ENCODE measurements at regions not wholly inside any gene's neighbourhood (a gene's known extent, or its start where the extent isn't known, plus 50 kb on each side); places are given as distances from the start of the nearest gene placed in this dataset.
"Not testable (repeated sequence)": the region's sequence is repeated elsewhere in the genome, so short reads cannot be mapped to it uniquely, and the experiment has no call there.

DNA sequence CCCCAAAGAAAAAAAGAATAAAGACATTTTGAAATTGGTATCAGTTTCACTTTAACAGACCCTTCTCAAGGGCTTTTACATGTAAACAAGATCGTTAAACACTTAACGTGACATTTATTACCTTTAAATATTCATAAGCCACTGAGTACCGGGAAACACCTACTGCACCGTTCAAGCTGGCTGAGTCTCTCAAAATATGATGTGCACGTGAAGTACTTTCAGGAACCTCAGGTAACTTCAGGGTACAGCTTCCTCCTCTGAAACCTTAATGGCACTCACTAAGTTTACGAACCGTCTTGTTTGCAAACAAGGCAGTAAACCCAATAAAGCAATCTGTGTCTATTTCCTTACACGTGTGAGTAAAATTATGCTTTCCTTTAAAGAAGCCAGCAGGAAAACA, 105.5 kb upstream of the TENM4 start:
- no peak for DNase-seq (ENCODE audit: low read depth)

DNA sequence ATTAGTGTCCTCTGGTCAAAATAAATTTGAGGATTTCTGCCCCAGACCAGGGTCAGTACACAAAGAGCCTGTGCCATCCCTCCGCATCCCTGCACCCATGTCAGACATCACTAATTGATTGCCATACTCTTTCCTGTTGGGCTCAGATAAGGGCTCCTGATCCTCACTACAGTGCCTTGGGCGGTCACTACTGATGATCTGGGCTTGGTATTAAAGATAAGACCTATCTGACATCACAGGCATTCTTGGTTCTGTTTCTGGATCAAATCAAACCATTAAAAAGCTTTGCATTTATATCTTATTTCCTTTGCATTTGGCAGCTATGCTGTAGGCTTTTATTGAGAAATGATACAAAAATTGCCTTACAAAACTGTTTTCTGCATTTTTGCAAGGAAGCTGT, 103.5 kb upstream of the TENM4 start:
- no peak for DNase-seq (ENCODE audit: low read depth)

DNA sequence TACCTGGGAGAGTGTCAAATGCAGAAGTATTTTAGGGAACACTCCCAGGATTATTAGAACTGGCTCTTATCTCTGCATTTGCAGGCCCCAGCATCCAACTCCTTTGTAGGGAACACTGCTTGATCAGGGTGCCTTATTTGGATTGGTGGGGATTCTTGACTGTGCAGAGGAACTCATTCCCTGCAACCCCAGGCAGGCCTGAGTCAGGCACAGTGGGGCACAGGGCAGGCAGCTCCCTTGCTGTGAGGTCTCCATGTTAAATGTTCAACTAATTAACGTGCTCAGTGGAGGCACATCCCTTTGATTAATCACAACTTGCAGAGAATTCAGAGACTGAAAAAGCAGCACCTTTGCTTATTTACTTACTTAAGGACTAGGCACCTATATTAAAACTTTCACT, 102.3 kb upstream of the TENM4 start:
- DNase-seq (ENCODE audit: low read depth) = no peak

DNA sequence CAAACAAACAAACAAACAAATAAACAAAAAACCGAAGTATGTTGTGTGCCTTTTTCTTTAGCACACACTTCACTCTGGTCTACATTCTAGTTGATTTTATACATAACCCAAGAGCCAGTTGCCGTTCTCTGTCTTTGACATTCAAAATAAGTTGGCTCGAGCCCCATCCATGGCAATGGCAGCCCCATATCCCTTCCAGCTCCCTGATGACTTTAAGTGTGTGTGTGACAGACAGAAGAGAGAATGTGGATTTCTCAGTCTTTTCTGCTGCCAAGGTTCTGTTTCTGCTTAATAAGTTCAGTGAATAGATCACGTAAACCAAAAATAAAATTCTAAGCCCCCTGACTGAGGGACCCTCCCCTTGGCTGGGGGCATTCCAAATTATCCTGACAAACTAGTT, 100.6 kb upstream of the TENM4 start:
- no peak for DNase-seq (ENCODE audit: low read depth)

DNA sequence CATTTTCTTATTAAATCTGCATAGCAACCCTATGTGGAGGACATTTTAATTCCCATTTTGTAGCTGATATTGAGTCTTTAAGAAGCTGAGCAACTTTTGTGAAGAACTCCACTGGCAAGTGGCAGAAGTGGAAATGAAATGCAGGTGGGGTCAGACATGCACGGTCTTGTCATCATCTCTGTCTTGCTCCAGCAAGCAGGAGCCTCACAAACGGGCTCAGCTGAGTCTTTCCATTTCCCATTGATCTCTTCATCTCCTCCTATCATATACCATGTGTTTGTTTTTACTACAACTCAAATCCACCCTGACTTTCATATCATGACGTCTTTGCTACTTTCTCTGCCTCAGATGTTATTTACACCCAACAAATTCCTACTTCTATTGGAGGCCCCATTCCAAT, 97.9 kb upstream of the TENM4 start:
- DNase-seq (ENCODE audit: low read depth) = no peak

DNA sequence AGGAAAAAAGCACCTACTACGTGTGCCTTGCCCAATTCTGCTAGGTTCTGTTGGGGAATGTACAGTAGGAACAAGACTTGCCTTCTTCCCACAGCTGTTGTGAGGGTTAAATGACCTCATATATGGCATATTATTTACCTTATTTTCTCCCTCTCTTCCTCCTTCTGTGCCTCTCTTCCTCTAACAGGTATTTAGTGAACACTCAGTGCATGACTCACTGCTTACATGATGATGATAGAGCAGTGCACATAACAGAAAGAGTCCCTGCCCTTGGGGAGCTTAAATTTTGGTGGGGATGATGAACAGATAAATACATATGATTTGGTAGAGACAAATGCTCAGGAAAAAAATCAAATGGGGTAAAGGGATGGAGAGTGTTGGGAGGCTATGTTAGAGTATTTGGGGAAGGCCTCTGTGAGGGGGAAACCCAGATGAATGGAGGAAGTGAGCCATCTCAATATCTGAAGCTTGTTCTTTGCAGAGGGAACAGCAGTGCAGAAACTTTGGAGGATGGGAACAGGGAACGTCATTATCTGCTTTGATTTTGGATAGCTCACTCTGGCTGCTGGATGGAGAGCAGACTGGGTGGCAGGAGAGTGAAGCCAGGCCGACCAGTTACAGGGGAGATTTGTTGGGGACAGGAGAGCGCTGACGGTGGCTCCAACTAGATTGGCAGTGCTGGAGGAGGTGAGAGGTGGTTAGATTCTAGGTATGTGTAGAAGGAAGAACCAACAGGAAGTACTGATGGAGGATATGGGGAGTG, 95.5 kb upstream of the TENM4 start:
- no peak for DNase-seq (ENCODE audit: low read depth)

DNA sequence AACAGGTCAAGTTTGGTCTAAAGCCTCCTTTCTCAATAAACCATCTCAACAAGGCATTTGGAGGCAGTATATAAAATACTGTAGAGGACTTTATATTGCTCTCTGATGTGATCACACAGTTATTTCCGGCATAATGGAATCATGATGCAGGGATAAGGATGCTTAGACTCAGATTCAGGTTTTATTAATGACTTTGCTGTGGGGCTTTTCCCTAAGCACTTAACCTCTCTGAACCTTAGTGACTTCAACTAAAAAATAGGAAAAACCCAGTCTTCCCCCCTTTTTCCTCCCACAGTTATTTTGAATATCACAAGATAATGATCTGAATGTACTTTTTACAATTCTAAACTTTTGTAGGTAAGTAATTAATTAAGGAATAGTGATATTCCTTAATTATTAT, 94.8 kb upstream of the TENM4 start:
- DNase-seq (ENCODE audit: low read depth) = no peak

DNA sequence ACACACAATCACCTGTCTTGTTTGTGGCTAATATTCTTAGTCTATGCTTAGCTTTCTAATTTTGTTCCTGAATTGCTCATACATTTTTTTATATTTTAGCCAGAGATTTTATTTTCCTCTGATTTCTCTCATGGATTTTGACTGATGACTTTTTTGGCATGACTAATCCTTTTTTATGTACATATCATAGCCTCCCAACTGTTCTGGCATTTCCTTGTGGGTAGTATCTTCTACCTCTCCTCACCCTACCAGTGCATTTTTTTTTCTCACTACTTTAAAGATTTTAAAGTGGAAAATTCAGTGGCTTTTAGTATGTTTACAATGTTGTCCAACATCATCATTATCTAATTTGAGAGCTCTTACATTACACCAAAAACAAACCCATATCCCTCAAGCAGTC, 84.4 kb upstream of the TENM4 start:
- DNase-seq (ENCODE audit: low read depth) = no peak

DNA sequence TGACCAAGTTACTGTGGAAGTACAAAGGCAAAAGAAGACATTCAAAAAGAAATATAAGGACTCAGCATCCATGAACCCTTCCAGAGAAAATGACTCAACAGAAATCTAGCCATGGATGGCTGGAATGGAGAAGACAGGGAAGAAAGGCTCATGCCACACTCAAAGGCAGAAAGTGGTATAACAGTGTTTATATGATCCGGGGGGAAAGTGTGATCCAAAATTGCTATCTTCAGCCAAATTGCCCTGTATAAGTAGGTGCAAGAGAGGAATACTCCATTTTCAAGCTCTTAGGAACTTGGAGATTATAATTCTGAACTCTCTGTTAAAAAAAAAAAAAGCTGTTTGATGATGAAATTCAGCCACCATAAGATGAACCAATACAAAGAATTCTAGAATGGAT, 81.8 kb upstream of the TENM4 start:
- no peak for DNase-seq (ENCODE audit: low read depth)

DNA sequence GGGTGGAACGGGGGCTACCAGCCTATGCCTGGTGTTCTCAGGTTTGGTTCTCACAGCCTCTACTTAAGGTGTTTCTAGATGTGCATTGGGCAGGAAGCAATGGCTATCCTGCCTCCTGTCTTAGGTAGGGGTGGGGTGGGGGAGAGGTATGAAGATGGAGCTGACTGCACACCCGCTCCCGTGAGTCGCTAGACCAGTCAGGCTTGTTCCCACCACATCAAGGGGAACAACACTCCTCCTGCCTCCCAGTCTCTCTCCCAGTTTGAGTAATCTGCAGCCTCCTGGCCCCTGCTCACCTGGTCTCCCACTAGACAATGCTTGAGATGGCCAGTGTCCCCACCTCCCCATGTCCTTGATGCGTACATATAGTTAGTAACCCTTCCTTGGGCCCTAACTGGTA, 79.3 kb upstream of the TENM4 start:
- no peak for DNase-seq (ENCODE audit: low read depth)

DNA sequence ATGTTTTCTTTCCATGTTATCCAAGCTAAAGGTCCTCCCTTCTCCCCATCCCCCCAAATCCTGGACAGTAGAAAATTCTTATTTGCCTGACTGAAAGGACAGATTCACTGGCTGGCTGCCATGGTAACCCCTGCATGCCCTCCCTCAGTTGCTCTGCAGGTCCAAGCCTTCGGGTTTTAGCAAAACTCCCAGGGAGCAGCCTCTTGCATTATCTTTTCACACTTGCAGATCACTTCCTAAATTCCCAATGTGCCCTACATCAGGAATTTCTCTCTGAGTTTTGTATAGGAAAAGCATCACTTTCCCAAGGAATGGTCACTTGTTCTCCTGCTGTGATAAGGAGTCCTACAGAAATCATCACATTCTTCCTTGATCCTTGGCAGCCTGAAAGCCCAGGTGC, 75.0 kb upstream of the TENM4 start:
- DNase-seq (ENCODE audit: low read depth) = no peak

DNA sequence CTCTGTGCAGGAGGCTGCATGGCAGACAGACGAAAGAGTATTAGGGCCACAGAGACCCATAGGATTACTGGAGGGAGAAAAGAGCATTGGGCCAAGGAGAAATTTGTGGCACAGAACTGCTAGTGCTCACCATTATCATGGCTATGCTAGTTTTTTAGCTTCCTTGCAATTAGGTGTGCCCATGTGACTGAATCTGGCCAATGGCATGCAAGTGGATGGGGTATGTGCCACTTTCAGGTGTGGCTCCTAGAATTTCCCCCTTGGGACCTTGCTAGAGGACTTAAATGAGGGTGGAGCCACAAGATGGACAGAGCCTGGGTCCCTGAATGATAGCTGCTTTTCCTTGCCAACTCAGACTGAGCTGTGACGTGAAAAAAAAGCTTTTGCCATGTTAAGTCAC, 73.9 kb upstream of the TENM4 start:
- no peak for DNase-seq (ENCODE audit: low read depth)

DNA sequence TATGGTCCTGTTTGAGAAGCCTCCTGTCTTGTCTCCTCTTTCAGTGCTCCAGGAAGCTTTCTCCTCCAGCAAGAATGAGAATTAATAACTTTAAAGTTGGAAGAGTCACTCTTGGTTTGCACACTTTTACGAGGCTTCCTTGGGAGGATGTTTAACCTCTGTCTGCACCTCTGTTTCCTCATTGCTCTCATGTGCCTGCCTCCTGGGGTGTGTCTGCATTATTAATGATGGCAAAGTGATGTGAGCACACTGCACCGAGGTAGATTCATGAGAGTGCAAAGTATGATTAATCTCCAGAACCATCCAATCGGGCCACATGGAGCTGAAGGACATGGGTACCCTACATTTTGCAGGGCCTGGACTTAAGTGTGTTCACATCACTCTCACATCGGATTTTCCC, 73.5 kb upstream of the TENM4 start:
- DNase-seq (ENCODE audit: low read depth) = no peak

DNA sequence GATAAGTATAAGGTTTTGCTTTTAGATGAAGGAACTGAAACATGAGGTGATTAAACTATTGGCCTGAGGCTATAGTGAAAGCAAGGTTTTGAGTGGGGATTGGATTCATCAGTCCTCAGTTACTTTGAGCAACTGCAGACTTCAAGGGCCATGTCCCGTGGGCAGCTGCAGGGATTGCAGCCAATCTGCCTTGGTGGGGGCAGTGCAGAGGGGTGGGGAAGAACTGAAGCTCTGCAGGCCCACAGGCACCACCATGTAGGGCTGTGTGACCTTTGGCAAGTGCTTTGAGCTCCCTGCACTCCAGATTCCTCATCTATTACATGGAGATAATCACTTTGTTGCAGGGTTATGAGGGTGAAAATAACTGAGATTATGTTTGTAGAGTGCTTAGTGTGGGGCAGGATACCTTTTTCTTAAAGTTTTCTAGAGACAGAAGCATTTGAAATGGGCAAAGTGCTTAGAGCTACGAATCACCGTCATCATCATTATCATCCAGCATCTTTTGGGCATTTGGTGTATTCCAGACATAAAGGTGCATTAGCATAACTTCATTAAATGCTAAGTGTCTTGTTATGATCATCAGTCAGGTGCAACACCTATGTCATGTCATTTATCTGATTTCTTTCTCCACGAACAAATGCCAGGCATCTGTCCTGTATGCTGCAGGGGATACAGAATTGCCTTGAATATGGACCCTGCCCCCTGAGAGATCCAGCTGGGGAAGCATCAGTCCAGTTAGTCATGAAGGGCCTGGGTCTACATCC, 72.1 kb upstream of the TENM4 start:
- DNase-seq (ENCODE audit: low read depth) = no peak

DNA sequence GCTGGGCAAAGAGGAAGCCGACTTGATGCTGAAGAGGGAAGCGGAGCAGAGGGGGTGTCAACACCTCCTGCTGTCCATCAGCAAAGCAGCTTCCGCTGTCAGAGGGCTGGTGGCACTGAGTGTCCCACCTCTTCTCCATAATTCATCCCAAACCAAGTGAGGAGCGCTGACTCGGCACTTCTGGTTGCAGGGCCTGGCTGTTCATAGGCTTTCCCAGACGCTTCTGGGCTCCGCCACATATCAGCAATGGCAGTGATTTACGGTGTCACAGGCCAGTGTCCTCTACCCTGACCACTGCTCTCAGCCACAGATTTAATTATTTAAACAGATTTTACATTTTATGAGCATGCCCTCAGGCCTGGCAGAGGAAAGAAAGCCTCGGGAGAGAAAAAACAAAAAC, 70.1 kb upstream of the TENM4 start:
- DNase-seq (ENCODE audit: low read depth) = no peak

DNA sequence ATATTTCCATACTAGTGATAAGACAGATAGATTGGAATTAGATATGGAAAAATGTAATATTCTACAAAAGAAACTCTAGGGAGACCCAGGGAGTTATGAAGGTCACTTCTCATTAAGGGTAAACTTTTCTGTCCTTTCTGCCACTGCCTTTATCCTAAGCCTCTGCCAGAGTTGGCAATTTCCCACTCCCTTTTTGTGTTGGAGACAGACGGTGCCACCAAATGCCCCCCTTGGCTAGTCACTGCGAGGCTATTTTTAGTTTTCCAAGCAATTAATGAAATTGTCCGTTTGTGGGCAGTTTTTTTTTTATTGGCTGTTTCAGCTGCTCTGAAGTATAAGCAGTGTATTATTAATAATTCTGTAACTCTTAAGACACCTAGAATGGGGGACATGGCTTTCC, 67.6 kb upstream of the TENM4 start:
- DNase-seq (ENCODE audit: low read depth) = no peak

DNA sequence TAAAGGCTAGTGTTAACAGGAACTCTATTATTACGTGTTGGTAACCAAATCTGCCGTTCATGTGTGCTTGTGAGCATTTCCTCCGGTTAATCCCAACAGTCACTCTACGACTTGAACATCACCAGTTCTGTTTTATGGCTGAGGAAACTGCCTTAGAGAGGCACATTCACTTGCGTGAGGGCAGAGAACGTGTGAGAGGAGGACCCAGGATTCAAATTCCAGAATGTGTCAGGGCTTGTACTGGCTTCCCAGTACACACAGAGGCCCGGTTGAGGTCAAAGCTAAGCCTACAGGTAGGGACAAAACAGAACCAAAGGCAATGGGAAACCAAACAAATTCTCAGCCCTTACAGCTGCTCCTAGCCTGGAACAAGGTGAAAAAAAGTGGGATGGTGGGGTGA, 66.9 kb upstream of the TENM4 start:
- no peak for DNase-seq (ENCODE audit: low read depth)

DNA sequence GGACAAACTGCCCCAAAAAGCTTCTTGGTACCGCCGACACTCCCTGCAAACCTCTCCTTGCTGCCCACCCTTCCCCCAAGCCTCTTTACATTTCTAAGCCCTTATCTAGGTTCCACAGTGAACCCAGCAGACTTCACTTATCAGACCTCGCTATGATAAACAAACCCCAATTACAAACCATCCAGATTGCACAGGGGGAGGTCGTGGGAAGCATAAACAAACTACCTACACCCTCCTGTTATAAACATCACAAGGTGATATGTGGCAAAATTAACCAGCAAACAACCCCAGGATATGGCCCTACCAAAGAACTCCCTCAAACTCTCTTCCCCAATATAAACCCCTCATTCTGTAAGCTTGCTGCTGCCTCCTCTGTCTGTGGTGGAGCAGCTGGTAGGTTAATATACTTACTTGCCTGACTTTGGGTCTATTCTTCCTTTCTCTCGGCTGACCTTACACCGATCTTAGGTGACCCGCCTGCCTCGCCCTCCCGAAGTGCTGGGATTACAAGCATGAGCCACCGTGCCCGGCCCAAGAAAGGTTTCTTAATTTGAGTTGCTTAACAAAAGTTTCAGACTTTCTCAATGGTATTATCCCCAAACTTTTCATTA, 66.0 kb upstream of the TENM4 start:
- DNase-seq (ENCODE audit: low read depth) = no peak

DNA sequence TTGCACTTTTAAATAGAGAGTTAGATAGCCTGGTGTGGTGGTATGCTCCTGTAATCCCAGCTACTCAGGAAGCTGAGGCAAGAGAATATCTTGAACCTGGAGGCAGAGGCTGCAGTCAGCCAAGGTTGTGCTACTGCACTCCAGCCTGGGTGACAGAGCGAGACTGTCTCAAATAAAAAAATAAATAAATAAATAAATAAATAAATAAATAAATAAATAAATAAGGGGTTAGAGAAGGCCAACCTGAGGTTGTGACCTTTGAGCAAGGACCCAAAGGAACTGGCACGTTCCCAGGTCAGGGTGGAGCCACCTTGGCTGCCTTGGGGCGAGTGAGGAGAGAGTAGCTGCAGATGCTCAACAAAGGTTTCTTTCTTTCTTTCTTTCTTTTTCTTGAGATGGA, 65.3 kb upstream of the TENM4 start:
- no peak for DNase-seq (ENCODE audit: low read depth)

DNA sequence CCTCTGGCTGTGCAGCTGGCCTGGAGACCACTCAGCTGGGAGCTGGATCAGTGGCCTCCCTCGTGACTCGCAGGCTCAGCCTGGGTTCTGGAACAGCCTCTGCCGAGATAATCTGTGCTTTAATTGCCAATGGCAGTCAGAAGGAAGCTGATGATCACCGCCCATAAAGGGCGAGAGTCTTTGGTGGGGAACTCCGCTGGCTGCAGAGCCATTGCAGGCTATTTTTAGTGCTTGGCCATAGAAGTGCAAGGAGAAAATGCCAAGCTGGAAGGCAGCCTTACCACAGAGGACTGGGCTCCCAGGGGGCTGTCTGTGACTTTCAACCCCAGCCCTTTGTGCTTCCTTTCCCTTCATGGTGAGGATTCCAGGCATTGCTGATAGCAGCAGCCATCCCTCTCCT, 62.2 kb upstream of the TENM4 start:
- DNase-seq (ENCODE audit: low read depth) = no peak

DNA sequence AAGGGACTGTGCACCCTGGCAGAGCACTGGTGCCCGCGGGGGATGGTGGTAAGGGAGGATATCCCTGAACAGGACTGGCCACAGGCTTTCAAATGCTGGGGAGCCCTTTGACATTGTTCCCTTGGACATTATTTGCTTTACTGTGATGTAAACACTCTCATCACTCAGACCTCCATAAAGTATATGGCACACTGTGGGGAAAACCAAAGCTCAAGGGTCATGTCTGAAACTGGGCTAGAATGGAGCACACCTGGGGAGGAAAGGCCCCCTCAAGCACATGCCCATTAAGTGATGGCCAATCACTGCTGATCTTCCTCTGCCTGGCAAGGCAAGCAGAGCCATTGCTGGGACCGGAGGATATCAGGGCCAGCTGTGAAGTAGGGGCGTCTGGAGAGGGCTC, 60.9 kb upstream of the TENM4 start:
- no peak for DNase-seq (ENCODE audit: low read depth)

DNA sequence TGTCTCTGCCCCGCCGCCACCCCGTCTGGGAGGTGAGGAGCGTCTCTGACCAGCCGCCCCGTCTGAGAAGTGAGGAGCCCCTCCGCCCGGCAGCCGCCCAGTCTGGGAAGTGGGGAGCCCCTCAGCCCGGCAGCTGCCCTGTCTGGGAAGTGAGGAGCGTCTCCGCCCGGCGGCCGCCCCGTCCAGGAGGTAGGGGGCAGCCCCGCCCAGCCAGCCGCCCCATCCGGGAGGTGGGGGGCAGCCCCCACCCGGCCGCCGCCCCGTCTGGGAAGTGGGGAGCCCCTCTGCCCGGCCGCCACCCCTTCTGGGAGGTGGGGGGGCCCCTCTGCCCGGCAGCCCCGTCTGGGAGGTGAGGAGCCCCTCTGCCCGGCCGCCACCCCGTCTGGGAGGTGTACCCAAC, 59.1 kb upstream of the TENM4 start:
- not testable (repeated sequence) for DNase-seq (ENCODE audit: low read depth)

DNA sequence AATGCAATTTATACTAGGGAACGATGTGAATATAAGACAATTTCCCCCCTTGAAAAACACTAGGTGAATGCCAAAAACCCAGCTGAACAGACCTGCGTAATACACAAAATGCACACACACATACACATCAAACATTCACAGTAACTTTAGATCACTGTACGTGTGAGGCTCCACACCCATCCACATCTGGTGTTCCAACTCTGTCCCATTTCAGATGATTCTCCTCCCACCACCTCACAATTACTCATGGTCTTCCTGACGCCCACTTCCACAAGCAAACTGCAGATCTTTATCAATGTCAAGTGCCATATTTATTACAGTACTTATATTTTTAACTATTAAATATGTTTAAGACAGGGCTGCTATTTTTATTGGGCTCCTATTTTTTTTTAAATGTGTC, 57.8 kb upstream of the TENM4 start:
- no peak for DNase-seq (ENCODE audit: low read depth)

All from CMK (cell line).